ENCODE measurements at regions not wholly inside any gene's neighbourhood (a gene's known extent, or its start where the extent isn't known, plus 50 kb on each side); places are given as distances from the start of the nearest gene placed in this dataset.

GRCh38 chr14:44070046-44070445 is 437.0 kb downstream of the FSCB start:
- H3K4me3 ChIP-seq (ENCODE audit: low read depth, low read length): no peak overlapping the region
- CTCF ChIA-PET: no interaction called here
- TF ChIP-seq CTCF (IDR thresholded peaks at IDR 0.05; ENCODE audit: insufficient read depth, low read length, missing control alignments): no peak
- POLR2A ChIA-PET: no interaction called here
- DNase-seq (ENCODE audit: low read depth, low spot score): no peak

- no peak for TF ChIP-seq CTCF (IDR thresholded peaks at IDR 0.05; ENCODE audit: insufficient read depth, low read length, missing control alignments)
- ChIA-PET POLR2A (no interaction called here), CTCF (no interaction called here)
- no peak for DNase-seq (ENCODE audit: low read depth, low spot score)
- H3K4me3 ChIP-seq (ENCODE audit: low read depth, low read length): no peak overlapping the region
These were observed 453.7 kb downstream of the FSCB start for GRCh38 chr14:44053422-44053821.

GRCh38 chr14:44041700-44042099 is 465.4 kb downstream of the FSCB start:
- no peak for DNase-seq (ENCODE audit: low read depth, low spot score)
- no peak overlapping the region for H3K4me3 ChIP-seq (ENCODE audit: low read depth, low read length)
- POLR2A ChIA-PET: no interaction called here
- TF ChIP-seq CTCF (IDR thresholded peaks at IDR 0.05; ENCODE audit: insufficient read depth, low read length, missing control alignments): no peak
- CTCF ChIA-PET: no interaction called here

GRCh38 chr14:44040561-44040960 is 466.5 kb downstream of the FSCB start:
- ChIA-PET POLR2A (no interaction called here), CTCF (no interaction called here)
- no peak for DNase-seq (ENCODE audit: low read depth, low spot score)
- no peak overlapping the region for H3K4me3 ChIP-seq (ENCODE audit: low read depth, low read length)
- no peak for TF ChIP-seq CTCF (IDR thresholded peaks at IDR 0.05; ENCODE audit: insufficient read depth, low read length, missing control alignments)

GRCh38 chr14:44036248-44036647 is 470.8 kb downstream of the FSCB start:
- CTCF ChIA-PET: no interaction called here
- no peak for DNase-seq (ENCODE audit: low read depth, low spot score)
- POLR2A ChIA-PET: no interaction called here
- TF ChIP-seq CTCF (IDR thresholded peaks at IDR 0.05; ENCODE audit: insufficient read depth, low read length, missing control alignments): no peak
- H3K4me3 ChIP-seq (ENCODE audit: low read depth, low read length): no peak overlapping the region

- ChIA-PET CTCF (no interaction called here), POLR2A (no interaction called here)
- no peak for TF ChIP-seq CTCF (IDR thresholded peaks at IDR 0.05; ENCODE audit: insufficient read depth, low read length, missing control alignments)
- no peak overlapping the region for H3K4me3 ChIP-seq (ENCODE audit: low read depth, low read length)
- no peak for DNase-seq (ENCODE audit: low read depth, low spot score)
These were observed 471.4 kb downstream of the FSCB start for GRCh38 chr14:44035707-44036106.
